K562 (cell line): ENCODE measurements at regions not wholly inside any gene's neighbourhood (a gene's known extent, or its start where the extent isn't known, plus 50 kb on each side); places are given as distances from the start of the nearest gene placed in this dataset.

Experiments
- ATAC-seq: fragments of 200-7000 bp; cut with Tn5 transposase; 3 replicates; pipeline ENCODE4 v1.9.1; 2020; ENCODE audit warnings: moderate library complexity
- BruUV-seq: library from RNA; stranded (reverse); fragments of 400-500 nt; replicated peaks from 2 replicates; lab custom pipeline; 2021; lab: Mats Ljungman, UMichigan
- CTCF ChIA-PET: fragments of 300-600 bp; formaldehyde crosslinking; extraction: SDS; loops from one replicate; lab custom pipeline; 2021; ENCODE audit warnings: low intra/inter-chr PET ratio; lab: Yijun Ruan, JAX
- POLR2A ChIA-PET: fragments of 300-600, 350-650 bp; sonication (Branson Sonifier 250); formaldehyde crosslinking; extraction: SDS; loops from one replicate; lab custom pipeline; 2021; ENCODE audit warnings: antibody characterized with exemption, inconsistent platforms; lab: Yijun Ruan, JAX
- DNase-seq, 4 experiments: peaks; one replicate each; pipeline versions ENCODE4 v3.0.0 to v3.0.0-alpha.2; 2011 to 2018; ENCODE audit warnings: low spot score in 3 of 4, mixed read lengths in 3 of 4; ENCODE audit errors: extremely low read depth in 1 of 4
- FAIRE-seq: peaks from 2 replicates; lab custom pipeline; 2011; peaks lifted over from hg19 to GRCh38; lab: Jason Lieb, UNC
- H2AFZ ChIP-seq: 2 replicates; pipeline ENCODE4 v1.6.0; 2011; ENCODE audit warnings: low read depth, low read length, control low read depth, inconsistent platforms
- H3K27ac ChIP-seq: fragments of 200-600 bp; 3 replicates; pipeline ENCODE4 v1.8.0; 2011; ENCODE audit warnings: low read depth, mild to moderate bottlenecking, control low read depth, inconsistent platforms, low read length, moderate library complexity, mixed read lengths; ENCODE audit errors: extremely low read depth
- H3K27me3 ChIP-seq, 2 experiments: fragments of 300-600 bp in 1 of 2; 2 replicates in 1 of 2; 3 replicates in 1 of 2; pipeline versions ENCODE4 v1.6.0 to v1.8.0; 2011; ENCODE audit warnings: inconsistent platforms in 2 of 2, low read length in 2 of 2, mild to moderate bottlenecking in 1 of 2, mixed read lengths in 1 of 2, moderate library complexity in 1 of 2; ENCODE audit not compliant: control insufficient read depth in 2 of 2, insufficient read depth in 2 of 2
- H3K36me3 ChIP-seq: fragments of 300-600 bp; 3 replicates; pipeline ENCODE4 v1.8.0; 2011; ENCODE audit warnings: mild to moderate bottlenecking, low read length, inconsistent platforms; ENCODE audit not compliant: control insufficient read depth, insufficient read depth
- H3K4me1 ChIP-seq, 2 experiments: fragments of 200-600 bp in 1 of 2; replicated peaks in 1 of 2; 2 replicates in 1 of 2; 3 replicates in 1 of 2; pipeline versions ENCODE4 v1.5.1 to v1.8.0; 2011; ENCODE audit warnings: inconsistent platforms in 2 of 2, low read length in 2 of 2, mild to moderate bottlenecking in 1 of 2, mixed read lengths in 1 of 2, moderate library complexity in 1 of 2; ENCODE audit not compliant: control insufficient read depth in 2 of 2, insufficient read depth in 2 of 2
- H3K4me2 ChIP-seq: 2 replicates; pipeline ENCODE4 v1.6.1; 2011; ENCODE audit warnings: low read length, control low read depth, inconsistent platforms, mixed read lengths; ENCODE audit not compliant: insufficient read depth
- H3K4me3 ChIP-seq: fragments of 200-600 bp; sonication (generic), shearing (Covaris generic); 2 replicates; pipeline ENCODE4 v1.5.1; 2016; ENCODE audit warnings: control low read depth, inconsistent platforms
- H3K79me2 ChIP-seq: fragments of 200-600 bp; 3 replicates; pipeline ENCODE4 v1.8.0; 2011; ENCODE audit warnings: low read length, inconsistent platforms; ENCODE audit not compliant: control insufficient read depth, insufficient read depth
- H3K9ac ChIP-seq, 2 experiments: 2 replicates each; pipeline versions ENCODE4 v1.6.0 to v1.6.1; 2011; ENCODE audit warnings: low read depth in 2 of 2, low read length in 2 of 2, control low read depth in 1 of 2, inconsistent platforms in 1 of 2, mild to moderate bottlenecking in 1 of 2, mixed read lengths in 1 of 2; ENCODE audit not compliant: insufficient read depth in 1 of 2
- H3K9me1 ChIP-seq: one replicate; pipeline ENCODE4 v1.6.0; 2011; ENCODE audit warnings: inconsistent platforms, mild to moderate bottlenecking, low read length, moderate library complexity; ENCODE audit not compliant: control insufficient read depth, insufficient read depth
- H3K9me3 ChIP-seq: replicated peaks from 2 replicates; pipeline ENCODE4 v1.5.1; 2011; ENCODE audit warnings: low read depth, low read length, inconsistent platforms; ENCODE audit not compliant: control insufficient read depth, insufficient read depth
- H4K20me1 ChIP-seq: replicated peaks from 2 replicates; pipeline ENCODE4 v1.6.1; 2011; ENCODE audit warnings: low read length, inconsistent platforms, mixed read lengths; ENCODE audit not compliant: control insufficient read depth, insufficient read depth
- CBX1 ChIP-seq: sonication (generic); IDR thresholded peaks from 2 replicates; pipeline ENCODE4 v1.6.1; 2016; ENCODE audit warnings: antibody characterized with exemption, low read depth, mild to moderate bottlenecking
- TSC22D4 ChIP-seq: fragments of 450-650 bp; IDR thresholded peaks from 2 replicates; pipeline ENCODE4 v1.6.1; 2016; ENCODE audit warnings: missing genetic modification characterization, missing biosample characterization, control low read depth
- ZNF444 ChIP-seq: fragments of 250-450 bp; sonication (Bioruptor Pico); IDR thresholded peaks from 2 replicates; pipeline ENCODE4 v1.4.0; 2020; ENCODE audit warnings: mild to moderate bottlenecking, moderate library complexity
- ZNF77 ChIP-seq: fragments of 250-450 bp; sonication (Bioruptor Pico); IDR thresholded peaks from 2 replicates; pipeline ENCODE4 v1.5.0; 2020
- WGBS: fragments of 100-300 bp; shearing (Covaris generic); methylation state at CpG from one replicate; pipeline ENCODE4 v1.1.6; 2016; ENCODE audit warnings: low coverage, mixed read lengths; ENCODE audit not compliant: insufficient coverage; ENCODE audit errors: missing lambda C conversion rate; 5-methylcytosine and 5-hydroxymethylcytosine counted together
- in situ Hi-C: fragments of 300-500 bp; cut with MboI; formaldehyde crosslinking; loops from 4 replicates; pipeline ENCODE4 v1.15.0; 2018; ENCODE audit warnings: inconsistent platforms, mixed read lengths
- intact Hi-C: fragments of 100-400 bp; cut with micrococcal nuclease; formaldehyde crosslinking; loops from 2 replicates; pipeline ENCODE4 v1.14.2; 2022
- TF ChIP-seq, protein P1 (sequence below): sonication (generic); formaldehyde crosslinking; IDR thresholded peaks from 2 replicates; pipeline ENCODE4 v1.8.0; 2022; ENCODE audit warnings: mild to moderate bottlenecking, missing genetic modification reagents

DNA sequence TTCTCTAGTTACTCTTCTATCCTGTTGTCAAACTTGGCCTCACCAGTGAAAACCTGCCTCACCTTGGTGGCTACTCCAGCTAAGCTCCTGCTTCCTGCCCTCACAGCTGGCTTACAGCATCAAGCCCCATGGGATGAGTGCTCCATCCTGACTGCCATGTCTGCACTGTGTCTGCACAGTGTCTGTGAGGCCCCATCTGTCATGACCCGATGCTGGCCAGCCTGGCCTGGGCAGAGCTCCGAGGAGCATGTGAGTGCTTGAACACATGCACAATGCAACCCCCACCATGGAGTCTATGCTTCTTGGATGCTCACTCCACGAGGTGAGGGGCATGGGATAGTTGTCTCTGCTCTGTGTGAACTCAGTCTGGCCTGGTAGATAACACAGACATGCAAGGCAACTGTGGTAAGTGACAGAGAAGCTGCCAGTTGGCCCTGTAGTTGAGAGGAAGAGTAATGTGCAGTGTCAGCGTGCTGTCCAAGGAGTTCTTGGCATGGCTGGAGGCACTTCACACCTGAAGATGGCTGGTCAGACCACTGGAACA lies 207.1 kb upstream of the ZNF32 start:
- Histone ChIP-seq H3K4me1 (no peaks in the 10 kb centered on the region), H3K4me2 (no peak overlapping the region), H4K20me1 (no peaks in the 10 kb centered on the region), H2AFZ (no peak overlapping the region), H3K9me3 (no peaks in the 10 kb centered on the region), H3K9ac (no peak overlapping the region), H3K9me1 (no peaks in the 10 kb centered on the region), H3K27me3 (peaks cover 5 to 18% of the 10 kb centered on the region in 2 experiments; a peak in 3 of 5 replicates), H3K36me3 (no peaks in the 10 kb centered on the region), H3K4me3 (no peak overlapping the region), H3K27ac (no peak overlapping the region), H3K79me2 (no peaks in the 10 kb centered on the region)
- POLR2A ChIA-PET, result no interaction called here
- DNase-seq, result no peak
- in situ Hi-C loops (no loop called here), intact Hi-C loops (loop anchor here (10.0 kb wide), 1 partner anchor 181 kb away; no protein-coding TSS in a partner anchor)
- TF ChIP-seq CBX1, result no peak
- TF ChIP-seq, protein P1, sequence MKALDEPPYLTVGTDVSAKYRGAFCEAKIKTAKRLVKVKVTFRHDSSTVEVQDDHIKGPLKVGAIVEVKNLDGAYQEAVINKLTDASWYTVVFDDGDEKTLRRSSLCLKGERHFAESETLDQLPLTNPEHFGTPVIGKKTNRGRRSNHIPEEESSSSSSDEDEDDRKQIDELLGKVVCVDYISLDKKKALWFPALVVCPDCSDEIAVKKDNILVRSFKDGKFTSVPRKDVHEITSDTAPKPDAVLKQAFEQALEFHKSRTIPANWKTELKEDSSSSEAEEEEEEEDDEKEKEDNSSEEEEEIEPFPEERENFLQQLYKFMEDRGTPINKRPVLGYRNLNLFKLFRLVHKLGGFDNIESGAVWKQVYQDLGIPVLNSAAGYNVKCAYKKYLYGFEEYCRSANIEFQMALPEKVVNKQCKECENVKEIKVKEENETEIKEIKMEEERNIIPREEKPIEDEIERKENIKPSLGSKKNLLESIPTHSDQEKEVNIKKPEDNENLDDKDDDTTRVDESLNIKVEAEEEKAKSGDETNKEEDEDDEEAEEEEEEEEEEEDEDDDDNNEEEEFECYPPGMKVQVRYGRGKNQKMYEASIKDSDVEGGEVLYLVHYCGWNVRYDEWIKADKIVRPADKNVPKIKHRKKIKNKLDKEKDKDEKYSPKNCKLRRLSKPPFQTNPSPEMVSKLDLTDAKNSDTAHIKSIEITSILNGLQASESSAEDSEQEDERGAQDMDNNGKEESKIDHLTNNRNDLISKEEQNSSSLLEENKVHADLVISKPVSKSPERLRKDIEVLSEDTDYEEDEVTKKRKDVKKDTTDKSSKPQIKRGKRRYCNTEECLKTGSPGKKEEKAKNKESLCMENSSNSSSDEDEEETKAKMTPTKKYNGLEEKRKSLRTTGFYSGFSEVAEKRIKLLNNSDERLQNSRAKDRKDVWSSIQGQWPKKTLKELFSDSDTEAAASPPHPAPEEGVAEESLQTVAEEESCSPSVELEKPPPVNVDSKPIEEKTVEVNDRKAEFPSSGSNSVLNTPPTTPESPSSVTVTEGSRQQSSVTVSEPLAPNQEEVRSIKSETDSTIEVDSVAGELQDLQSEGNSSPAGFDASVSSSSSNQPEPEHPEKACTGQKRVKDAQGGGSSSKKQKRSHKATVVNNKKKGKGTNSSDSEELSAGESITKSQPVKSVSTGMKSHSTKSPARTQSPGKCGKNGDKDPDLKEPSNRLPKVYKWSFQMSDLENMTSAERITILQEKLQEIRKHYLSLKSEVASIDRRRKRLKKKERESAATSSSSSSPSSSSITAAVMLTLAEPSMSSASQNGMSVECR (CRISPR knock-in tag), result no peak
- no peak for TF ChIP-seq TSC22D4 (tag)
- no peak for TF ChIP-seq ZNF77 (CRISPR knock-in tag)
- no peak for TF ChIP-seq ZNF444 (CRISPR knock-in tag)
- WGBS, result 0% methylated on average over 4 of the region's 4 CpGs
- no TSS peak for BruUV-seq
- CTCF ChIA-PET, result no interaction called here
- no peak for ATAC-seq
- no peak for FAIRE-seq
